Smooth muscle cell (in vitro differentiated cells): ENCODE measurements at regions not wholly inside any gene's neighbourhood (a gene's known extent, or its start where the extent isn't known, plus 50 kb on each side); places are given as distances from the start of the nearest gene placed in this dataset.
"Not testable (repeated sequence)": the region's sequence is repeated elsewhere in the genome, so short reads cannot be mapped to it uniquely, and the experiment has no call there.

Experiments
- DNase-seq: peaks from one replicate; lab custom pipeline; 2025; ENCODE audit not compliant: unreplicated experiment; lab: John Stamatoyannopoulos, UW
- H2AFZ ChIP-seq: fragments of 200-600 bp; sonication (generic); 2 replicates; pipeline ENCODE4 v1.6.0; 2016; ENCODE audit warnings: antibody characterized with exemption, low read depth, mild to moderate bottlenecking
- H3F3A ChIP-seq: fragments of 200-600 bp; sonication (generic); 2 replicates; pipeline ENCODE4 v1.6.0; 2017; ENCODE audit warnings: antibody characterized with exemption, low read depth
- H3K27ac ChIP-seq: fragments of 200-600 bp; sonication (generic); 2 replicates; pipeline ENCODE4 v1.5.1; 2016; ENCODE audit warnings: low read depth, mild to moderate bottlenecking
- H3K27me3 ChIP-seq: fragments of 200-600 bp; sonication (generic); 2 replicates; pipeline ENCODE4 v1.6.1; 2016; ENCODE audit warnings: low read depth, mild to moderate bottlenecking
- H3K36me3 ChIP-seq: fragments of 200-600 bp; sonication (generic); 2 replicates; pipeline ENCODE4 v1.5.1; 2016; ENCODE audit warnings: low read depth
- H3K4me1 ChIP-seq: fragments of 200-600 bp; sonication (generic); 2 replicates; pipeline ENCODE4 v1.5.1; 2016; ENCODE audit warnings: low read depth
- H3K4me2 ChIP-seq: fragments of 200-600 bp; sonication (generic); 2 replicates; pipeline ENCODE4 v1.6.0; 2016; ENCODE audit warnings: mild to moderate bottlenecking
- H3K4me3 ChIP-seq: fragments of 200-600 bp; sonication (generic); 2 replicates; pipeline ENCODE4 v1.5.1; 2016; ENCODE audit warnings: mild to moderate bottlenecking
- H3K79me2 ChIP-seq: fragments of 200-600 bp; sonication (generic); 2 replicates; pipeline ENCODE4 v1.6.0; 2016; ENCODE audit warnings: low read depth, mild to moderate bottlenecking
- H3K9ac ChIP-seq: fragments of 200-600 bp; sonication (generic); 2 replicates; pipeline ENCODE4 v1.6.0; 2016; ENCODE audit warnings: low read depth
- H3K9me3 ChIP-seq: fragments of 200-600 bp; sonication (generic); replicated peaks from 2 replicates; pipeline ENCODE4 v1.5.1; 2016; ENCODE audit warnings: low read depth
- H4K20me1 ChIP-seq: fragments of 200-600 bp; sonication (generic); 2 replicates; pipeline ENCODE4 v1.6.0; 2016; ENCODE audit warnings: low read depth
- CTCF ChIP-seq: fragments of 200-600 bp; sonication (generic); IDR thresholded peaks from 2 replicates; pipeline ENCODE4 v1.5.1; 2017; ENCODE audit warnings: borderline replicate concordance, mild to moderate bottlenecking, antibody characterized with exemption; ENCODE audit not compliant: insufficient read depth, poor library complexity, severe bottlenecking
- WGBS: methylation state at CpG from one replicate; pipeline ENCODE4 v1.1.7; 2016; ENCODE audit warnings: low lambda C conversion rate; 5-methylcytosine and 5-hydroxymethylcytosine counted together

DNA sequence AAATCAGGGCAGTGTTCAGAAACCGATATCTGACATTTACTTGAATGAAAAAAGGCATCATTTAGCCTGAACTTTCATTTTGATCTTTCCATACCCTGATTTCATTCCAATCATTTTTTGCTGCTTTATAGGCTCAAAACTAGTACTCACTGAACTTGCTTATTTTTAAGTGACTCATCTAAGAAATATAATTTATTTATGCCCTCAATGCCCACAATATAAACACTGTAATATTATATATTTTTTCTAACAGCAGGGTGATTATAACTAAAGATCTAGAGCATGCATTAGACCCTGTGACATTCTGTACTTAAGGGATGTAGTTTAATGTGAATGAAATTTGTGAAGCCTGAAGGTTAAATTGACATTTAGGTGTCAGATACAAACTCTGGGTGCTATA lies 446.1 kb upstream of the CDH10 start:
- 91% methylated on average over 1 of the region's 1 CpG for WGBS
- Histone ChIP-seq H2AFZ (no peak overlapping the region), H3K4me1 (no peaks in the 10 kb centered on the region), H3K27ac (no peak overlapping the region), H3K36me3 (no peaks in the 10 kb centered on the region), H3K4me2 (no peak overlapping the region), H3K27me3 (no peaks in the 10 kb centered on the region), H4K20me1 (no peaks in the 10 kb centered on the region), H3F3A (no peaks in the 10 kb centered on the region), H3K4me3 (no peak overlapping the region), H3K9ac (no peak overlapping the region), H3K79me2 (no peaks in the 10 kb centered on the region), H3K9me3 (no peaks in the 10 kb centered on the region)
- no peak for DNase-seq
- no peak for TF ChIP-seq CTCF

- Histone ChIP-seq H3K27ac (no peak overlapping the region), H3K27me3 (no peaks in the 10 kb centered on the region), H3K36me3 (no peaks in the 10 kb centered on the region), H4K20me1 (no peaks in the 10 kb centered on the region), H3F3A (no peaks in the 10 kb centered on the region), H3K79me2 (no peaks in the 10 kb centered on the region), H3K9ac (no peak overlapping the region), H3K4me2 (no peak overlapping the region), H3K4me3 (no peak overlapping the region), H2AFZ (no peak overlapping the region), H3K4me1 (no peaks in the 10 kb centered on the region), H3K9me3 (no peaks in the 10 kb centered on the region)
- no peak for TF ChIP-seq CTCF
- no peak for DNase-seq
- 97% methylated on average over 8 of the region's 8 CpGs for WGBS
Observed at GRCh38 chr5:25090275-25090674, 445.5 kb upstream of the CDH10 start.

DNA sequence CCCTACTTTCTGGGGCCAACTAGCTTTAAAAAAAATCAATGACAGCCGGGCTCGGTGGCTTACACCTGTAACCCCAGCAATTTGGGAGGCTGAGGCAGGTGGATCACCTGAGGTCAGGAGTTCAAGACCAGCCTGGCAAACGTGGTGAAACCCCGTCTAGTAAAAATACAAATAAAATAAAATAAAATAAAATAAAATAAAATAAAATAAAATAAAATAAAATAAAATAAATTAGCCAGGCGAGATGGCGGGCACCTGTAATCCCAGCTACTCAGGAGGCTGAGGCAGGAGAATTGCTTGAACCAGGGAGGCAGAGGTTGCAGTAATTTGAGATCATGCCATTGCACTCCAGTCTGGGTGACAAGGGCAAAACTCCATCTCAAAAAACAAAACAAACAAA lies 443.9 kb upstream of the CDH10 start:
- not testable (repeated sequence) for H3F3A ChIP-seq, H4K20me1 ChIP-seq, H3K27me3 ChIP-seq, H3K36me3 ChIP-seq, H3K4me1 ChIP-seq, H3K9me3 ChIP-seq, H2AFZ ChIP-seq, H3K4me2 ChIP-seq, DNase-seq, H3K4me3 ChIP-seq, H3K9ac ChIP-seq, H3K79me2 ChIP-seq, H3K27ac ChIP-seq
- WGBS, result 93% methylated on average over 6 of the region's 6 CpGs

- H3K79me2 ChIP-seq, H2AFZ ChIP-seq, H3K4me3 ChIP-seq, H3K27me3 ChIP-seq, H3K9ac ChIP-seq, H4K20me1 ChIP-seq, H3K4me2 ChIP-seq, H3K27ac ChIP-seq, H3K9me3 ChIP-seq, H3F3A ChIP-seq, H3K36me3 ChIP-seq, H3K4me1 ChIP-seq, DNase-seq: not testable (repeated sequence)
- 88% methylated on average over 22 of the region's 27 CpGs for WGBS
Observed at GRCh38 chr5:25083261-25083660, 438.5 kb upstream of the CDH10 start.

DNA sequence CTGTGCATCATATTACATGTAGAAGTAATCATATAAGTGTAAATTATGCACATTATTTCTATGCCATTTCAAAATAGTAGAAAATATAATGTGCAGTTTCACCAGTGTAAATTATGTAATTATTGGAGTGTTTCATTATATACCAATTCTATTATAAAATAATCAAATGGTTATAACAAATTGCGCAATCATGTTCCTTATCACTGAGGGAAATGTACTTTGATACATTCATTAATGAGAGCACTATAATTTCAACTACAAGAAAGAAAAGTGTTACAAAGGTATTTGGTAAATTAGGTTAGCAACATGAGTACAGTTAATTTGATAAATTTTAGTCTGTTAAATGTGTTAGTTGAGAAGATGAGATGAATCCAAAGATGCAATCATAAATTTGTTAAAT lies 421.5 kb upstream of the CDH10 start:
- no peaks in the 10 kb centered on the region for H3K4me1 ChIP-seq
- no peaks in the 10 kb centered on the region for H3K79me2 ChIP-seq
- no peak for TF ChIP-seq CTCF
- H3K4me2 ChIP-seq, result no peak overlapping the region
- H3K9ac ChIP-seq, result no peak overlapping the region
- no peak for DNase-seq
- H3K27me3 ChIP-seq, result no peaks in the 10 kb centered on the region
- 100% methylated on average over 1 of the region's 1 CpG for WGBS
- no peak overlapping the region for H3K27ac ChIP-seq
- no peaks in the 10 kb centered on the region for H4K20me1 ChIP-seq
- H3F3A ChIP-seq, result no peaks in the 10 kb centered on the region
- no peaks in the 10 kb centered on the region for H3K9me3 ChIP-seq
- H3K36me3 ChIP-seq, result no peaks in the 10 kb centered on the region
- H2AFZ ChIP-seq, result no peak overlapping the region
- H3K4me3 ChIP-seq, result no peak overlapping the region
